SK-N-SH treated with all-trans-retinoic acid at 6 μM for 48 hours (cell line): ENCODE measurements at regions not wholly inside any gene's neighbourhood (a gene's known extent, or its start where the extent isn't known, plus 50 kb on each side); places are given as distances from the start of the nearest gene placed in this dataset.

Experiments
- ATAC-seq: fragments of 200-7000 bp; cut with Tn5 transposase; 3 replicates; pipeline ENCODE4 v1.9.1; 2020; ENCODE audit warnings: mild to moderate bottlenecking, moderate library complexity
- ARNTL ChIP-seq: fragments of 450-650 bp; formaldehyde crosslinking; IDR thresholded peaks from 2 replicates; pipeline ENCODE4 v1.5.0; 2020; ENCODE audit warnings: low read depth, mild to moderate bottlenecking, moderate library complexity, borderline replicate concordance
- CSDC2 ChIP-seq: fragments of 250-450 bp; sonication (Bioruptor Pico); IDR thresholded peaks from 2 replicates; pipeline ENCODE4 v1.5.0; 2020; ENCODE audit warnings: mild to moderate bottlenecking, moderate library complexity
- GLIS3 ChIP-seq: fragments of 250-450 bp; sonication (Bioruptor Pico); IDR thresholded peaks from 2 replicates; pipeline ENCODE4 v1.5.0; 2020; ENCODE audit warnings: mild to moderate bottlenecking, moderate library complexity
- ISL1 ChIP-seq: fragments of 250-450 bp; sonication (Bioruptor Pico); IDR thresholded peaks from 2 replicates; pipeline ENCODE4 v2.1.2; 2022; ENCODE audit warnings: mild to moderate bottlenecking, moderate library complexity
- OSR1 ChIP-seq: fragments of 250-450 bp; sonication (Bioruptor Pico); IDR thresholded peaks from 2 replicates; pipeline ENCODE4 v1.8.0; 2022; ENCODE audit warnings: moderate library complexity, mild to moderate bottlenecking, inconsistent platforms
- PPARA ChIP-seq: fragments of 250-450 bp; sonication (Bioruptor Pico); IDR thresholded peaks from 2 replicates; pipeline ENCODE4 v1.5.0; 2020; ENCODE audit warnings: mild to moderate bottlenecking, borderline replicate concordance
- RARB ChIP-seq: fragments of 250-450 bp; sonication (Bioruptor Pico); IDR thresholded peaks from 2 replicates; pipeline ENCODE4 v1.8.0; 2021; ENCODE audit warnings: mild to moderate bottlenecking, moderate library complexity
- SNAI2 ChIP-seq: fragments of 250-450 bp; sonication (Bioruptor Pico); IDR thresholded peaks from 2 replicates; pipeline ENCODE4 v1.5.0; 2020; ENCODE audit warnings: mild to moderate bottlenecking, moderate library complexity
- TCF4 ChIP-seq: fragments of 250-450 bp; sonication (Bioruptor Pico); IDR thresholded peaks from 2 replicates; pipeline ENCODE4 v1.8.0; 2021; ENCODE audit warnings: mild to moderate bottlenecking, moderate library complexity, borderline replicate concordance
- TOX ChIP-seq: fragments of 250-450 bp; sonication (Bioruptor Pico); IDR thresholded peaks from 2 replicates; pipeline ENCODE4 v1.8.0; 2021; ENCODE audit warnings: mild to moderate bottlenecking, moderate library complexity, borderline replicate concordance
- ZC3H10 ChIP-seq: fragments of 250-450 bp; sonication (Bioruptor Pico); IDR thresholded peaks from 2 replicates; pipeline ENCODE4 v1.5.1; 2021; ENCODE audit warnings: mild to moderate bottlenecking, moderate library complexity
- ZFP3 ChIP-seq: fragments of 250-450 bp; sonication (Bioruptor Pico); IDR thresholded peaks from 2 replicates; pipeline ENCODE4 v1.5.0; 2020; ENCODE audit warnings: mild to moderate bottlenecking, moderate library complexity
- ZNF565 ChIP-seq: fragments of 450-650 bp; formaldehyde crosslinking; conservative IDR thresholded peaks from 2 replicates; pipeline ENCODE4 v1.5.0; 2020; ENCODE audit warnings: low read depth, mild to moderate bottlenecking, moderate library complexity
- ZNF70 ChIP-seq: fragments of 450-650 bp; formaldehyde crosslinking; IDR thresholded peaks from 2 replicates; pipeline ENCODE4 v1.5.0; 2020; ENCODE audit warnings: mild to moderate bottlenecking, moderate library complexity
- ZNF8 ChIP-seq: fragments of 450-650 bp; formaldehyde crosslinking; IDR thresholded peaks from 2 replicates; pipeline ENCODE4 v1.5.0; 2020; ENCODE audit warnings: mild to moderate bottlenecking, moderate library complexity
- TF ChIP-seq, protein P1 (sequence below): fragments of 250-450 bp; sonication (Bioruptor Pico); IDR thresholded peaks from 2 replicates; pipeline ENCODE4 v1.8.0; 2021; ENCODE audit warnings: low read depth, mild to moderate bottlenecking, moderate library complexity, borderline replicate concordance
- TF ChIP-seq, protein P2 (sequence below): fragments of 250-450 bp; sonication (Bioruptor Pico); IDR thresholded peaks from 2 replicates; pipeline ENCODE4 v1.5.1; 2021; ENCODE audit warnings: mild to moderate bottlenecking, moderate library complexity
- TF ChIP-seq, protein P3 (sequence below): fragments of 250-450 bp; sonication (Bioruptor Pico); IDR thresholded peaks from 2 replicates; pipeline ENCODE4 v1.5.0; 2020; ENCODE audit warnings: mild to moderate bottlenecking, moderate library complexity
- TF ChIP-seq, protein P4 (sequence below): fragments of 250-450 bp; sonication (Bioruptor Pico); IDR thresholded peaks from 2 replicates; pipeline ENCODE4 v1.5.1; 2020; ENCODE audit warnings: low read depth, mild to moderate bottlenecking, moderate library complexity
- TF ChIP-seq, protein P5 (sequence below): fragments of 250-450 bp; sonication (Bioruptor Pico); IDR thresholded peaks from 2 replicates; pipeline ENCODE4 v1.8.0; 2020; ENCODE audit warnings: mild to moderate bottlenecking, moderate library complexity, borderline replicate concordance

DNA sequence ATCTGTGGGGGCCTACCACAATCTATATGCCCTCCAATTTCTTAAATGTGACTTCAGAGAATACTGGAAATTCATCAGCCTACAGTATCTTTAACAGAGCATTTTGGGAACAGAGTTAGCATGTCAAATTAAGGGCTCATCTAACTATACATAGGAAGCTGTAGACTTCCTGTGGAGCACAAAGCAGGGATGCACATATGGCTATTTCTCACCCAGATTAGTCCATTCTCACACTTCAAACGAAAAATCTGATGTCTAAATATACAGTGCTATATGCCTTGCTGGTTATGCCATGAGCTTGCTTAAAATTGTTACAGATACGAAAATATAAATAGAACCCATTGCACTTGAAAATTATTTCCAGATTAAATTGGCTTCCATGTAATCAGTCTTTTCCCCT, 1922.8 kb downstream of the MRPL39 start:
- no peak for TF ChIP-seq ZNF8 (CRISPR knock-in tag)
- TF ChIP-seq TOX (CRISPR knock-in tag): no peak
- no peak for TF ChIP-seq ZNF70
- no peak for TF ChIP-seq ZC3H10
- TF ChIP-seq, protein P1, sequence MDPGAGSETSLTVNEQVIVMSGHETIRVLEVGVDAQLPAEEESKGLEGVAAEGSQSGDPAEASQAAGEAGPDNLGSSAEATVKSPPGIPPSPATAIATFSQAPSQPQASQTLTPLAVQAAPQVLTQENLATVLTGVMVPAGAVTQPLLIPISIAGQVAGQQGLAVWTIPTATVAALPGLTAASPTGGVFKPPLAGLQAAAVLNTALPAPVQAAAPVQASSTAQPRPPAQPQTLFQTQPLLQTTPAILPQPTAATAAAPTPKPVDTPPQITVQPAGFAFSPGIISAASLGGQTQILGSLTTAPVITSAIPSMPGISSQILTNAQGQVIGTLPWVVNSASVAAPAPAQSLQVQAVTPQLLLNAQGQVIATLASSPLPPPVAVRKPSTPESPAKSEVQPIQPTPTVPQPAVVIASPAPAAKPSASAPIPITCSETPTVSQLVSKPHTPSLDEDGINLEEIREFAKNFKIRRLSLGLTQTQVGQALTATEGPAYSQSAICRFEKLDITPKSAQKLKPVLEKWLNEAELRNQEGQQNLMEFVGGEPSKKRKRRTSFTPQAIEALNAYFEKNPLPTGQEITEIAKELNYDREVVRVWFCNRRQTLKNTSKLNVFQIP: no peak
- TF ChIP-seq, protein P2, sequence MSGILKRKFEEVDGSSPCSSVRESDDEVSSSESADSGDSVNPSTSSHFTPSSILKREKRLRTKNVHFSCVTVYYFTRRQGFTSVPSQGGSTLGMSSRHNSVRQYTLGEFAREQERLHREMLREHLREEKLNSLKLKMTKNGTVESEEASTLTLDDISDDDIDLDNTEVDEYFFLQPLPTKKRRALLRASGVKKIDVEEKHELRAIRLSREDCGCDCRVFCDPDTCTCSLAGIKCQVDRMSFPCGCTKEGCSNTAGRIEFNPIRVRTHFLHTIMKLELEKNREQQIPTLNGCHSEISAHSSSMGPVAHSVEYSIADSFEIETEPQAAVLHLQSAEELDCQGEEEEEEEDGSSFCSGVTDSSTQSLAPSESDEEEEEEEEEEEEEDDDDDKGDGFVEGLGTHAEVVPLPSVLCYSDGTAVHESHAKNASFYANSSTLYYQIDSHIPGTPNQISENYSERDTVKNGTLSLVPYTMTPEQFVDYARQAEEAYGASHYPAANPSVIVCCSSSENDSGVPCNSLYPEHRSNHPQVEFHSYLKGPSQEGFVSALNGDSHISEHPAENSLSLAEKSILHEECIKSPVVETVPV (CRISPR knock-in tag): no peak
- no peak for TF ChIP-seq ISL1
- TF ChIP-seq PPARA (CRISPR knock-in tag): no peak
- no peak for TF ChIP-seq TCF4
- no peak for TF ChIP-seq CSDC2
- no peak for TF ChIP-seq ZFP3 (CRISPR knock-in tag)
- no peak for TF ChIP-seq ARNTL (CRISPR knock-in tag)
- TF ChIP-seq GLIS3 (CRISPR knock-in tag): no peak
- no peak for TF ChIP-seq OSR1
- no peak for TF ChIP-seq SNAI2
- ATAC-seq: no peak

DNA sequence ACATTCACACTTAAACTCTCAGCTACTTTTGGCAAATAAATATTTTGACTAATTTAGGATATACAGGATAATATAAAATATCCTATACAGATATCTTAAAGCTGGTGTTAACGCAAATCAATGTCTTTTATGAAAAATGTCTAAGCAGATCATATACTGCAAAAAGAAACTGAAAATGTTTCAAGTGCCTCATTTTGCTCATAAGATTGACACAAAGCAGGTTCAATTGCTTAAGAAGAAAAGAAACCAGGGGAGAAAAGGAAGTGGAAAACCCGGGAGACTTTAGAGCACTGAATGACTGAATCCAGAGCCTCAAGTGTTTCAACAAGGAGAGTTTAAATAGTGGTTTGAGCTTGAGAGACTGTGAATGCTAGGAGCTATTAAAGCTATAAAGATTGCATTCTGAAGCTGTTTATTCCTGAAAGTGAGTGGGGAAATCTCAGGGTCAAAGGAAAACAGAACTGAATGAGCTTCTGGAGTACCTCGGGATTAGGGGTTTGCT, 1943.0 kb downstream of the MRPL39 start:
- TF ChIP-seq, protein P3, sequence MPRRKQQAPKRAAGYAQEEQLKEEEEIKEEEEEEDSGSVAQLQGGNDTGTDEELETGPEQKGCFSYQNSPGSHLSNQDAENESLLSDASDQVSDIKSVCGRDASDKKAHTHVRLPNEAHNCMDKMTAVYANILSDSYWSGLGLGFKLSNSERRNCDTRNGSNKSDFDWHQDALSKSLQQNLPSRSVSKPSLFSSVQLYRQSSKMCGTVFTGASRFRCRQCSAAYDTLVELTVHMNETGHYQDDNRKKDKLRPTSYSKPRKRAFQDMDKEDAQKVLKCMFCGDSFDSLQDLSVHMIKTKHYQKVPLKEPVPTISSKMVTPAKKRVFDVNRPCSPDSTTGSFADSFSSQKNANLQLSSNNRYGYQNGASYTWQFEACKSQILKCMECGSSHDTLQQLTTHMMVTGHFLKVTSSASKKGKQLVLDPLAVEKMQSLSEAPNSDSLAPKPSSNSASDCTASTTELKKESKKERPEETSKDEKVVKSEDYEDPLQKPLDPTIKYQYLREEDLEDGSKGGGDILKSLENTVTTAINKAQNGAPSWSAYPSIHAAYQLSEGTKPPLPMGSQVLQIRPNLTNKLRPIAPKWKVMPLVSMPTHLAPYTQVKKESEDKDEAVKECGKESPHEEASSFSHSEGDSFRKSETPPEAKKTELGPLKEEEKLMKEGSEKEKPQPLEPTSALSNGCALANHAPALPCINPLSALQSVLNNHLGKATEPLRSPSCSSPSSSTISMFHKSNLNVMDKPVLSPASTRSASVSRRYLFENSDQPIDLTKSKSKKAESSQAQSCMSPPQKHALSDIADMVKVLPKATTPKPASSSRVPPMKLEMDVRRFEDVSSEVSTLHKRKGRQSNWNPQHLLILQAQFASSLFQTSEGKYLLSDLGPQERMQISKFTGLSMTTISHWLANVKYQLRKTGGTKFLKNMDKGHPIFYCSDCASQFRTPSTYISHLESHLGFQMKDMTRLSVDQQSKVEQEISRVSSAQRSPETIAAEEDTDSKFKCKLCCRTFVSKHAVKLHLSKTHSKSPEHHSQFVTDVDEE (CRISPR knock-in tag): no peak
- TF ChIP-seq RARB (no peak), ISL1 (no peak), ZNF565 (no peak), GLIS3 (CRISPR knock-in tag) (no peak), OSR1 (no peak)
- ATAC-seq: no peak

DNA sequence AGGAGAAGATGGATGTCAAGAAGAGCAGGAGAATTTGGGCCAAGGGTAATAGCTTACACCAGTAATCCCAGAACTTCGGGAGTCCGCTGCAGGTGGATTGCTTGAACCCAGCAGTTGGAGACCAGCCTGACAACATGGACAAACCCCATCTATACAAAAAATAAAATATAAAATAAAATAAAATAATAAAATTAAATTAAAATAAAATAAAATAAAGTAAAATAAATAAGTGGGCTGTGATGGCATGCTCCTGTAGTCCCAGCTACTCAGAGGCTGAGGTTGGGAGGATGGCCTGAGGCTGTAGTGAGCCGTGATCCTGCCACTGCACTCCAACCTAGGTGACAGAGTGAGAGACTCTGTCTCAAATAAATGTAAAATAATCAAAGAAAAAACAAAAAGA, 1946.7 kb downstream of the MRPL39 start:
- ATAC-seq: no peak
- TF ChIP-seq, protein P4, sequence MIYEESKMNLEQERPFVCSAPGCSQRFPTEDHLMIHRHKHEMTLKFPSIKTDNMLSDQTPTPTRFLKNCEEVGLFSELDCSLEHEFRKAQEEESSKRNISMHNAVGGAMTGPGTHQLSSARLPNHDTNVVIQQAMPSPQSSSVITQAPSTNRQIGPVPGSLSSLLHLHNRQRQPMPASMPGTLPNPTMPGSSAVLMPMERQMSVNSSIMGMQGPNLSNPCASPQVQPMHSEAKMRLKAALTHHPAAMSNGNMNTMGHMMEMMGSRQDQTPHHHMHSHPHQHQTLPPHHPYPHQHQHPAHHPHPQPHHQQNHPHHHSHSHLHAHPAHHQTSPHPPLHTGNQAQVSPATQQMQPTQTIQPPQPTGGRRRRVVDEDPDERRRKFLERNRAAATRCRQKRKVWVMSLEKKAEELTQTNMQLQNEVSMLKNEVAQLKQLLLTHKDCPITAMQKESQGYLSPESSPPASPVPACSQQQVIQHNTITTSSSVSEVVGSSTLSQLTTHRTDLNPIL (CRISPR knock-in tag): no peak
- no peak for TF ChIP-seq ZNF70
- no peak for TF ChIP-seq ZNF565
- no peak for TF ChIP-seq ISL1
- TF ChIP-seq, protein P2 (CRISPR knock-in tag): no peak
- TF ChIP-seq, all 23 proteins: peak for 0

DNA sequence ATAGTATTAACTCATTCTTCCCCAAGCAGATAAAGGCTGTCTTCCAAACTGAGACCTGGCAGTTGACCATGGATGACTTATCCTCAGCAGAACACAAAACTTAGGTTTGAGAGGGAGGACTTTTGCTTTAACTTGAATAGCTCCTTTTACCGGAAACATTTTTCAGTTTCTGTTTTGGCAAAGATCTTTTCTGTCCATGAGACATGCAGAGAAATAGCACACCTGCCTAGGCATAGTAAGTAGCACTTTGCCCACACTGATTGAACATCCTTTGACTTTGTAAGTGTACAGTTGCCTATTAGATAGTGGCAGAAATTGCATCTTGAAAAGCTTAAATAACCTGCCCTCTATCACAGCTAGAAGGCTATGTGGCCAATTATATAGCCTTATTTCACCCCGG, 1962.5 kb downstream of the MRPL39 start:
- TF ChIP-seq ARNTL (CRISPR knock-in tag): no peak
- no peak for TF ChIP-seq OSR1
- no peak for TF ChIP-seq PPARA (CRISPR knock-in tag)
- TF ChIP-seq, protein P4 (CRISPR knock-in tag): no peak
- TF ChIP-seq, protein P5, sequence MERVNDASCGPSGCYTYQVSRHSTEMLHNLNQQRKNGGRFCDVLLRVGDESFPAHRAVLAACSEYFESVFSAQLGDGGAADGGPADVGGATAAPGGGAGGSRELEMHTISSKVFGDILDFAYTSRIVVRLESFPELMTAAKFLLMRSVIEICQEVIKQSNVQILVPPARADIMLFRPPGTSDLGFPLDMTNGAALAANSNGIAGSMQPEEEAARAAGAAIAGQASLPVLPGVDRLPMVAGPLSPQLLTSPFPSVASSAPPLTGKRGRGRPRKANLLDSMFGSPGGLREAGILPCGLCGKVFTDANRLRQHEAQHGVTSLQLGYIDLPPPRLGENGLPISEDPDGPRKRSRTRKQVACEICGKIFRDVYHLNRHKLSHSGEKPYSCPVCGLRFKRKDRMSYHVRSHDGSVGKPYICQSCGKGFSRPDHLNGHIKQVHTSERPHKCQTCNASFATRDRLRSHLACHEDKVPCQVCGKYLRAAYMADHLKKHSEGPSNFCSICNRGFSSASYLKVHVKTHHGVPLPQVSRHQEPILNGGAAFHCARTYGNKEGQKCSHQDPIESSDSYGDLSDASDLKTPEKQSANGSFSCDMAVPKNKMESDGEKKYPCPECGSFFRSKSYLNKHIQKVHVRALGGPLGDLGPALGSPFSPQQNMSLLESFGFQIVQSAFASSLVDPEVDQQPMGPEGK (CRISPR knock-in tag): no peak
- TF ChIP-seq ISL1: no peak
- no peak for TF ChIP-seq ZNF565
- TF ChIP-seq ZNF8 (CRISPR knock-in tag): no peak
- no peak for TF ChIP-seq ZNF70
- no peak for TF ChIP-seq GLIS3 (CRISPR knock-in tag)
- TF ChIP-seq, protein P2 (CRISPR knock-in tag): no peak
- ATAC-seq: no peak
